ENCODE measurements at regions not wholly inside any gene's neighbourhood (a gene's known extent, or its start where the extent isn't known, plus 50 kb on each side); places are given as distances from the start of the nearest gene placed in this dataset.

- TF ChIP-seq CTBP1 (IDR thresholded peaks at IDR 0.05; ENCODE audit: borderline replicate concordance) (no peak), ZNF384 (IDR thresholded peaks at IDR 0.05) (no peak), LEF1 (IDR thresholded peaks at IDR 0.05; ENCODE audit: borderline replicate concordance) (no peak)
- TF ChIP-seq, protein P1, sequence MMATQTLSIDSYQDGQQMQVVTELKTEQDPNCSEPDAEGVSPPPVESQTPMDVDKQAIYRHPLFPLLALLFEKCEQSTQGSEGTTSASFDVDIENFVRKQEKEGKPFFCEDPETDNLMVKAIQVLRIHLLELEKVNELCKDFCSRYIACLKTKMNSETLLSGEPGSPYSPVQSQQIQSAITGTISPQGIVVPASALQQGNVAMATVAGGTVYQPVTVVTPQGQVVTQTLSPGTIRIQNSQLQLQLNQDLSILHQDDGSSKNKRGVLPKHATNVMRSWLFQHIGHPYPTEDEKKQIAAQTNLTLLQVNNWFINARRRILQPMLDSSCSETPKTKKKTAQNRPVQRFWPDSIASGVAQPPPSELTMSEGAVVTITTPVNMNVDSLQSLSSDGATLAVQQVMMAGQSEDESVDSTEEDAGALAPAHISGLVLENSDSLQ (IDR thresholded peaks at IDR 0.05) = no peak
- CTCF ChIA-PET = no interaction called here
- POLR2A ChIA-PET = no interaction called here
- no peak for DNase-seq (ENCODE audit: extremely low spot score)
Measured at GRCh38 chr13:80149736-80150135, 191.2 kb downstream of the SPRY2 start.

- POLR2A ChIA-PET = interaction anchor here (1.2 kb wide), 1 partner anchor 196 kb away, joined by 3 read pairs; the partner anchor contains the start of gene SPRY2
- no peak for TF ChIP-seq ARNT (IDR thresholded peaks at IDR 0.05)
- TF ChIP-seq, protein P1 (IDR thresholded peaks at IDR 0.05) = peak; percentile 66
- TF ChIP-seq FOXK2 (IDR thresholded peaks at IDR 0.05) = no peak
- CTCF ChIA-PET = interaction anchor here (0.6 to 1.2 kb wide), 3 partner anchors 12 to 709 kb away, joined by 3 to 5 read pairs (median 3); no protein-coding TSS in a partner anchor
- DNase-seq (ENCODE audit: extremely low spot score) = no peak
Measured at GRCh38 chr13:80145171-80145690, 195.7 kb downstream of the SPRY2 start.

DNA sequence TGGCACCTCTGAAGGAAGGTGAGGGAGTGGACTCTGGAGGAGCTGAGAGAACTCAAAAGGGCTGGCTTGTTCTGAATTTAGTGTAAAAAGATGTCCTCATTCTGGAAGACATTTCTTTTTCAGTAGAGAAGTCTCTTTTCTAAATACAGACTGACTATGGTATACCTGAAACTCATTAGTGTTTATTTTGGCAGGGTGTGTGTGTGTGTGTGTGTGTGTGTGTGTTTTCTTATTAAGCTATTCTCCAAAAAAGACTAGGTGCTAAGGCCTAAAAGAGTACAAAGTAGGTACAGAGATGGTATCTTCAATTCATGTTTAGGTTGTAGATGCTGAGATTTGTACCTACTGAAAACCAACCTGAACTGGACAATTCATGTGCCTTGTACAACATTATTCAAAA lies 196.4 kb downstream of the SPRY2 start:
- POLR2A ChIA-PET = interaction anchor here (1.2 kb wide), 1 partner anchor 197 kb away, joined by 3 read pairs; the partner anchor contains the start of gene SPRY2
- CTCF ChIA-PET = interaction anchor here (1.2 kb wide), 1 partner anchor 11 kb away, joined by 3 read pairs; no protein-coding TSS in a partner anchor

GRCh38 chr13:80141123-80141849 lies 199.6 kb downstream of the SPRY2 start:
- DNase-seq (ENCODE audit: extremely low spot score) = peak; percentile 38
- ChIA-PET CTCF (no interaction called here), POLR2A (interaction anchor here (0.7 to 0.8 kb wide), 2 partner anchors 11 to 200 kb away, joined by 3 read pairs; partner anchors contain the start of gene SPRY2)
- TF ChIP-seq HDGF (IDR thresholded peaks at IDR 0.05; ENCODE audit: borderline replicate concordance) = no peak
- TF ChIP-seq SUZ12 (IDR thresholded peaks at IDR 0.05) = no peak
- TF ChIP-seq CTBP1 (IDR thresholded peaks at IDR 0.05; ENCODE audit: borderline replicate concordance) = no peak
- TF ChIP-seq NFRKB (IDR thresholded peaks at IDR 0.05) = no peak
- TF ChIP-seq ELF4 (IDR thresholded peaks at IDR 0.05) = no peak
- no peak for TF ChIP-seq FOXA1 (IDR thresholded peaks at IDR 0.05)
- TF ChIP-seq SP1 (IDR thresholded peaks at IDR 0.05) = no peak
- TF ChIP-seq FOXK2 (IDR thresholded peaks at IDR 0.05) = no peak
- TF ChIP-seq LEF1 (IDR thresholded peaks at IDR 0.05; ENCODE audit: borderline replicate concordance) = no peak
- no peak for TF ChIP-seq FOXM1 (IDR thresholded peaks at IDR 0.05; ENCODE audit: borderline replicate concordance)
- no peak for TF ChIP-seq ARNT (IDR thresholded peaks at IDR 0.05)
- TF ChIP-seq L3MBTL2 (conservative IDR thresholded peaks at IDR 0.05) = no peak; the same call in 1 of the 2 replicates
- TF ChIP-seq, protein P1 (IDR thresholded peaks at IDR 0.05) = no peak

More for the DNA sequence above, 196.4 kb downstream of the SPRY2 start:
- TF ChIP-seq L3MBTL2 (conservative IDR thresholded peaks at IDR 0.05) = no peak
- TF ChIP-seq NFRKB (IDR thresholded peaks at IDR 0.05) = no peak
- no peak for TF ChIP-seq SP1 (IDR thresholded peaks at IDR 0.05)
- TF ChIP-seq SUZ12 (IDR thresholded peaks at IDR 0.05) = no peak
- TF ChIP-seq FOXK2 (IDR thresholded peaks at IDR 0.05) = no peak
- no peak for TF ChIP-seq BHLHE40 (IDR thresholded peaks at IDR 0.05; ENCODE audit: borderline replicate concordance)
- TF ChIP-seq, protein P1 (IDR thresholded peaks at IDR 0.05) = no peak
- no peak for TF ChIP-seq FOXA1 (IDR thresholded peaks at IDR 0.05)
- no peak for TF ChIP-seq HDGF (IDR thresholded peaks at IDR 0.05; ENCODE audit: borderline replicate concordance)
- TF ChIP-seq ELF4 (IDR thresholded peaks at IDR 0.05) = no peak
- TF ChIP-seq FOXM1 (IDR thresholded peaks at IDR 0.05; ENCODE audit: borderline replicate concordance) = no peak
- TF ChIP-seq ARNT (IDR thresholded peaks at IDR 0.05) = no peak
- DNase-seq (ENCODE audit: extremely low spot score) = no peak

DNA sequence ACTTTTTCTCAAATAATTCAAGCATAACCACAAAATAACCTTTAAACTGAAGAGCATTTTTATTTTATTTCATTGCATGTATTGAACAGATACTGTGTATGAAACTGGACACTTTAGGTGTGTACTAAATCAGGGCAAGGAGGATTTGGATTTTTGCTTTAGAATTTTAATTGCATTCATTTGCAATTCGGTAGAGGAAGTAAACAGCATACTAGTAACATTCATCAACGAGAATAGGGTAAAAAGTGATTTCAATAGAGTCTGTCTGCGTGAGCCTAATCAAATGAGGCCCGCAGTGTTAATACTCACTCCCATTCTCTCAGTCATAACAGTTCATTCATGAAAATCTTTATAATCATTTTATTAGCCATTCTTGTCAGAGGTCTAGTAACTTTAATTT lies 200.2 kb downstream of the SPRY2 start:
- TF ChIP-seq HDGF (IDR thresholded peaks at IDR 0.05; ENCODE audit: borderline replicate concordance) (no peak), CTBP1 (IDR thresholded peaks at IDR 0.05; ENCODE audit: borderline replicate concordance) (no peak), L3MBTL2 (conservative IDR thresholded peaks at IDR 0.05) (no peak), SUZ12 (IDR thresholded peaks at IDR 0.05) (no peak), FOXM1 (IDR thresholded peaks at IDR 0.05; ENCODE audit: borderline replicate concordance) (no peak), ARNT (IDR thresholded peaks at IDR 0.05) (no peak), SP1 (IDR thresholded peaks at IDR 0.05) (no peak)
- ChIA-PET POLR2A (interaction anchor here (0.8 to 1.4 kb wide), 2 partner anchors 12 to 200 kb away, joined by 3 read pairs; partner anchors contain the start of gene SPRY2), CTCF (no interaction called here)
- DNase-seq (ENCODE audit: extremely low spot score) = no peak

GRCh38 chr13:80139196-80139595 lies 201.7 kb downstream of the SPRY2 start:
- DNase-seq (ENCODE audit: extremely low spot score) = no peak
- CTCF ChIA-PET = no interaction called here
- POLR2A ChIA-PET = no interaction called here
- TF ChIP-seq FOXA1 (IDR thresholded peaks at IDR 0.05) (no peak), BHLHE40 (IDR thresholded peaks at IDR 0.05; ENCODE audit: borderline replicate concordance) (no peak), FOXK2 (IDR thresholded peaks at IDR 0.05) (no peak), ARNT (IDR thresholded peaks at IDR 0.05) (no peak), SUZ12 (IDR thresholded peaks at IDR 0.05) (no peak), CTBP1 (IDR thresholded peaks at IDR 0.05; ENCODE audit: borderline replicate concordance) (no peak), L3MBTL2 (conservative IDR thresholded peaks at IDR 0.05) (no peak), ZNF384 (IDR thresholded peaks at IDR 0.05) (no peak), TARDBP (IDR thresholded peaks at IDR 0.05) (no peak), ELF4 (IDR thresholded peaks at IDR 0.05) (no peak), LEF1 (IDR thresholded peaks at IDR 0.05; ENCODE audit: borderline replicate concordance) (no peak), HDGF (IDR thresholded peaks at IDR 0.05; ENCODE audit: borderline replicate concordance) (no peak), NFRKB (IDR thresholded peaks at IDR 0.05) (no peak), SP1 (IDR thresholded peaks at IDR 0.05) (no peak), FOXM1 (IDR thresholded peaks at IDR 0.05; ENCODE audit: borderline replicate concordance) (no peak)
- TF ChIP-seq, protein P1 (IDR thresholded peaks at IDR 0.05) = no peak
